GM12865 (cell line): ENCODE measurements at regions not wholly inside any gene's neighbourhood (a gene's known extent, or its start where the extent isn't known, plus 50 kb on each side); places are given as distances from the start of the nearest gene placed in this dataset.

Experiments used
- DNase-seq: peaks from one replicate; pipeline ENCODE4 v3.0.0; 2010; ENCODE audit warnings: low read depth
- H3K4me3 ChIP-seq: 2 replicates; pipeline ENCODE4 v1.5.1; 2011; ENCODE audit warnings: mild to moderate bottlenecking, low read depth, low read length, control low read depth
- TF ChIP-seq, protein P1 (sequence below): IDR thresholded peaks from 2 replicates; pipeline ENCODE4 v1.5.1; 2011; ENCODE audit warnings: low read length, control low read depth, low read depth, inconsistent platforms; ENCODE audit not compliant: insufficient read depth; ENCODE audit errors: missing control alignments

DNA sequence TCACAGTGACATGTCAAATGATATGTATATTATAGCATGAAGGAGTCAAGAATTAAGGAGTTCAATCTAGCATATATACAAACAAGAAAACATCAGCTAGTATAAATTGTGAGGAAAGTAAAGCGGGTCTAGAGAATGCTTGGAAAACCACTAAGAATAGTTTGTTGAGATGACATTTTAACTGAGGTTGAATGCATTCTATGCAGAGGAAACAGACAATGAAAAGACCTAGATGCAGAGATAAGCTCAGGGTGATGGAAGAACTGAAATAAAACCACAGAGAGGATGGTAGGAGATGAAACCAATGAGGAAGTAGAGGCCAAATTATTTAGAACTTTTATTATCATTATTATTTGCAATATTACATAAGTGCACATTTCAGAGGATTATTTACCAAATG, 803.6 kb upstream of the FANCL start:
- H3K4me3 ChIP-seq, result no peak overlapping the region
- no peak for DNase-seq
- TF ChIP-seq, protein P1, sequence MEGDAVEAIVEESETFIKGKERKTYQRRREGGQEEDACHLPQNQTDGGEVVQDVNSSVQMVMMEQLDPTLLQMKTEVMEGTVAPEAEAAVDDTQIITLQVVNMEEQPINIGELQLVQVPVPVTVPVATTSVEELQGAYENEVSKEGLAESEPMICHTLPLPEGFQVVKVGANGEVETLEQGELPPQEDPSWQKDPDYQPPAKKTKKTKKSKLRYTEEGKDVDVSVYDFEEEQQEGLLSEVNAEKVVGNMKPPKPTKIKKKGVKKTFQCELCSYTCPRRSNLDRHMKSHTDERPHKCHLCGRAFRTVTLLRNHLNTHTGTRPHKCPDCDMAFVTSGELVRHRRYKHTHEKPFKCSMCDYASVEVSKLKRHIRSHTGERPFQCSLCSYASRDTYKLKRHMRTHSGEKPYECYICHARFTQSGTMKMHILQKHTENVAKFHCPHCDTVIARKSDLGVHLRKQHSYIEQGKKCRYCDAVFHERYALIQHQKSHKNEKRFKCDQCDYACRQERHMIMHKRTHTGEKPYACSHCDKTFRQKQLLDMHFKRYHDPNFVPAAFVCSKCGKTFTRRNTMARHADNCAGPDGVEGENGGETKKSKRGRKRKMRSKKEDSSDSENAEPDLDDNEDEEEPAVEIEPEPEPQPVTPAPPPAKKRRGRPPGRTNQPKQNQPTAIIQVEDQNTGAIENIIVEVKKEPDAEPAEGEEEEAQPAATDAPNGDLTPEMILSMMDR, result no peak

DNA sequence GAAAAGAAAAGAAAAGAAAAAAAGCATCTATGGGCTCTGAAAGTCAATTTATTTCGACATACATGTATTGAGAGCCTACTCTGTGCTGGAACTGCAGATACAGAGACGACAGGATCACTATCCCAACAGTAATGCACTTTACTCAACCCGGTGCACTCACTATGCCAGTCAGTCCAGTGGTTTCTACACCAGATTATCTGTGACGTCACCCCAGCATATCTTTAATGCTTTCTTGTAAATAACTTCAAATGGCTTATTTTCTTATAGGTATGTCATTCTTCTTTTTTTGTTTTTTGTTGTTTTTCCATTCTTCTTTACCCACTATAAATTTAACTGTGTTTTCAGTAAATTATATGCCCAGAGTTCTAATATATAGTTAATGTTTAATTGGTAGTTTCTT, 800.0 kb upstream of the FANCL start:
- H3K4me3 ChIP-seq, result no peak overlapping the region
- TF ChIP-seq, protein P1, result no peak
- DNase-seq, result no peak

DNA sequence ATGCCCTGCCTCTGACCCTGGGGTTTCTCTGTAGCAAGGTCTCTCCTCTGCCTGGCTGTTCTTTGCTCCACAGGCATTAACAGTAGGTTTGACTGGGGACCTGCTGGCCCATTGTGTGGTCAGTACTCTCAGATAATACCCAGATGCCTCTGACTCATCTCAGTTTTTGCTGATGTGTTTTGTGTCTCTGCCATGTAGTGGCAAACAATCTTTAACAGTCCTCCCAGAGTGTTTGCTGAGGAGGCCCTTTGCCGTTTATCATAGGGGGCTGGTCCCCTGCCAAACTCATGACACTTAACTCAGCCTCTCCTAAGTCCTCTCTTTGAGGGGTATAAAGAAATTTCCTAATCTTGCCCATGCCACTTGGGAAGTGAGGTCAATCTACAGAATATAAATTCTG, 793.7 kb upstream of the FANCL start:
- TF ChIP-seq, protein P1, result no peak
- H3K4me3 ChIP-seq, result no peak overlapping the region
- DNase-seq, result no peak

DNA sequence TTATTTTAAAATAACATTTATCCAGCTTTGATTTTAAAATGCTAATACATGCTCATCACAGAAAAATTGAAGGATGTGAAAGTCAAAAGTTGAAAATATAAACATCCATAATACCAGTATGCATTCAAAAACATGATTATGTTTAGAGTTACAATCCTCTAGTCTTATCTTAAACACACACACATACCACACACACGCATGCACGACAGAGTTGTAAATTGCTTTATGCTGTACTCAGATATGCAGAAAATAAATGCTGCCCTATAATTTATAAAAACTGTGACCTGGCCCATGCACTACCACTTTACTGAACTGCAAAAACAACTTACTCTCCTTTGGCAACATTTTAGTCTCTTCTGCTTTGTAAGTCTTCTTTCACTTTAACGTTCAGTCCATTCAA, 793.0 kb upstream of the FANCL start:
- no peak for DNase-seq

DNA sequence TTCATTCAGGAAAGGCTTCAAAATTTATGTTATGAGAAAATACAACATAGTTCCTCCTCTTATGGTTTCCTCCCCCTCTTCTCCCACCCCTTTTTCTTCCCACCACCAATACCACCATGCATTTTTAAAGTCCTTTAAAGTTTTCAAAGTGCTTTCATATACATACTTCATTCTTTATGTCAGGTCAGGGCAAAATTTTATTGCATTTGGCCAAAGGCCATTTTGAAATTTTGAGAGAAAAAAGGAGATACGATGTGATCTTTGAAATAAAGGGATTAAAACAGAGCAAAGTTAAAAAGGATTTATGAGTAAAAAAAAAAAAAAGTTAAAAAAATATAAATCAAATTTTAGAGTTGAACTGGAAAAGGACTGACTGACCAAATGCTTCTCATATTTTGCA, 792.5 kb upstream of the FANCL start:
- TF ChIP-seq, protein P1, result no peak
- no peak overlapping the region for H3K4me3 ChIP-seq
- DNase-seq, result no peak

More for the DNA sequence above, 793.0 kb upstream of the FANCL start:
- H3K4me3 ChIP-seq, result no peak overlapping the region
- TF ChIP-seq, protein P1, result no peak

DNA sequence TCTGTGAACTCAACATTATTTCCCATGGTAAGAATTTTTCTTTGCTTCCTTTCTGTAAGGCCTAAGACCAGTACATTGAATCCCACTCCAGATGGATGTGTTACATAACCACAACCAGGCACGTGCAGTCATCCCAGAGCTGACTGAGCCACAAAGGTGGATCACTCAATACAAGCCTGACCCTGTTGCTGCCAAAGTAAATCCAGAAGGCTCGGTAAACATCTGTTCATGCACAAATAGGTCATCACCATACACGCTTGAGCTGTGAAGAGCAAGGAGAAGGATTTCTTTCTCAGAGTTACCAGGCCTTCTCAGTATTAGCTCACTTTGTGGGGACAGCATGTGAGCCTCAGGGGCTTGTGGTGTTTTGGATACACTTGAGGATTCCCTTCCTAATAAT, 791.4 kb upstream of the FANCL start:
- no peak overlapping the region for H3K4me3 ChIP-seq
- DNase-seq, result no peak
- TF ChIP-seq, protein P1, result no peak

DNA sequence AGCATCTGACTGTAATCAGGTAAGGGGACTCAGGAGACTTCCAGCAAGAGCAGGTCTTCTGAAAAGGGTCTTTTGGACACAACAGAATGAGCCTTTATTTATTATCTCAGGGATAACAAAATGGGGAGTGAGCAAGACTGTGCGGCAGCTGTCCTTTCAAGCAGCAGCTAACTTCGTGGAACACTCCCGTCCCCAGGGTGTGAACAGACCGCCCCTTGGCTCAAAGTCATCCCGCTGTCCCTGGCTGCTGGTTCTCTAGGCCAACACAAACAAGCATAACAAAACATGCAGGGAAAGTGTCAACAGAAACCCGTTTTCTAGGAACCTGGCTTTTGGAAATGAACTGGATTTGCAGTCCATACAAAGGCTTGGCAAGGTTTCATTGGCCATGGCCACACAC, 787.9 kb upstream of the FANCL start:
- TF ChIP-seq, protein P1, result no peak
- no peak overlapping the region for H3K4me3 ChIP-seq
- DNase-seq, result no peak
